ENCODE measurements at regions not wholly inside any gene's neighbourhood (a gene's known extent, or its start where the extent isn't known, plus 50 kb on each side); places are given as distances from the start of the nearest gene placed in this dataset.
A peak's percentile ranks its signal among the peaks of the same experiment; 100 is the strongest.

- DNase-seq (ENCODE audit: low read depth): peak; percentile 86
These were observed 566.2 kb downstream of the MIAT start for GRCh38 chr22:27223317-27224177.

- no peak for DNase-seq (ENCODE audit: low read depth)
These were observed 567.3 kb downstream of the MIAT start for GRCh38 chr22:27224485-27225374.

DNA sequence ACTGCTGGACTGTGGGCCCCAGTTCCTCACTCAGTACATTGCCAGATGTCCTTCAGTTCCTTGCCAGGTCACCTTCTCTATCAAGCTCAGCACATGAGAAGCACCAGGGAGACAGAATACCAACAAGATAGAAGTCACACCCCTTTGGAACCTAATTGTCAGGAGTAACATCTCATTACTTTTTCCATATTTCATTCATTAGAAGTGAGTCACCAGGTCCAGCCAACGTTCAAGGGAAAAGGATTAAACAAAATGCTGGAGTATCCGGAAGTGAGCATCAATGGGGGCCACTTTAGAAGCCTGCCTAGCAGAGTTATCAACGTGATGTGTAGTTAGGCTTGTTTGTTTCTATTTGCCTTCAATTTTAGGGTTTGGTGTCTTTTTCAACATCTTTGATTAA lies 569.3 kb downstream of the MIAT start:
- no peak for DNase-seq (ENCODE audit: low read depth)

- DNase-seq (ENCODE audit: low read depth): no peak
These were observed 571.4 kb downstream of the MIAT start for GRCh38 chr22:27228771-27229170.

GRCh38 chr22:27230189-27230588 lies 571.4 kb downstream of the MN1 start:
- no peak for DNase-seq (ENCODE audit: low read depth)

- DNase-seq (ENCODE audit: low read depth): no peak
These were observed 570.3 kb downstream of the MN1 start for GRCh38 chr22:27231266-27231665.

DNA sequence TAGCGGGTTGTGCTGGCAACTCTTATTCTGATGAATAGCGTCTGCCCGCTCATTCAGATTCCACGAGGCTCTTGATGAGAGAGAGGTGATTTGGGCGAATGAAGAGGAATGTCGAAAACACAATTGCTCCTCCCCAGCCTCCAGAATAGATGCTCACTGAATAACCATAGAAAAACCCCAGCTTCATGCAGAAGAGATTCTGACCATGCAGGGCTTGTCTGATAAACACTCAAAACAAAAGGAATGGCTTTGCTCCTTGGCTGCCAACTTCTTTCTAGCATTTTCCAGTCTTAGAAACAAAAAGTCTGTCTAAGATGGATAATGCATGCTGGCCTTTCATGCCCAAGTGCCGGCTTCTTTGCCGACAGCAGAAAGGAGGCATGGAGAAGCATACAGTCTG lies 569.5 kb downstream of the MN1 start:
- no peak for DNase-seq (ENCODE audit: low read depth)

DNA sequence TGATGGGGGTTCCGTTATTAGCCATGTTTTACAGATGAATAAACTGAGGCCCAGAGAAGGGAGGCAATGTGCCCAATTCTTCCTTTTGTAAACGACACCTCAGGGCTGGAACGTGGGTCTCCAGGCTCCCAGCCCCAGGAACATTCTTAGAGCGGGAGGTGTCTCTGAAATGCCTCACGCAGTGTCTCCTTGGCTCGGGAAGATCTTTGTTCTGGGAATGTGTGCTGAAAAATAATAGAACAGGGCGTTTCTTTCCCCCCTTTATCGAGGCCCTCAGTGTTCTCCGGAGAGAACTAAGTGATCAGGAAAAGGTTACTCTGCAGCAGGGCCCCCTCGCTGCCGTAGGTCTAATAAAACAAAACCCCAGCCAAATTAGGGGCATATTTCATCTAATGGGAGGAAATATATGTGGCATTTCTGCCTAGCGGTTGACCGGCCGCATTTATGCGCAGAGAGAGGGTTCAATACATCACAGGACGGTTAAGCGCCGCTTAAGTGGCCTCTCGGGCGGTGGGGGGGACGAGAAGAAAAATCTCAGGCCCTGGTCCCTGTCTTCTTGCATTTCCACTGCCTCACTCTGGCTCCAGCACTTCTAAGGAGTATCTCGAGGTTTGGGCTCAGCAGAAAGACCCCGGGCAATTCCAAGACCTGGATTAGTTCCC lies 564.3 kb downstream of the MN1 start:
- no peak for DNase-seq (ENCODE audit: low read depth)

- peak; percentile 65 for DNase-seq (ENCODE audit: low read depth)
These were observed 562.5 kb downstream of the MN1 start for GRCh38 chr22:27238935-27239510.

DNA sequence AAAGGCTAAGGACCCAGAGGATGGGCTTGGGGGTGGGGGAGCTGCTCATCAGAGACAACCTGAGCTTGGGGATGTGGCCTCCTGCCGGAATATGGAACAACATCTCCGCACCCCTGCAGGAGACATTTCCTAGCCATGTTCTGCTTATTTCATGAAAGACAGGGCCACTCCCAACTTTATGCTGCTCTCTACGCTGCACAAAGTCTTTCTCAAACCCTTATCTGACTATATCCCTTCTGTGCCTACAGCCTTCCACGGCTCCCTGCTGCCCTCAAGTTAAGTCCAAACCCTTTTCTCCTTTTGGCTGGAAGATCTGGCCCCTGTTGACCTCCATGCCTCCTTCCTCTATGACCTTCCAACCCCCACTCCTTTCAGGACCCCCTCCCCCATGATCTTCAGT lies 562.0 kb downstream of the MN1 start:
- DNase-seq (ENCODE audit: low read depth): no peak

GRCh38 chr22:27240298-27241075 lies 561.1 kb downstream of the MN1 start:
- DNase-seq (ENCODE audit: low read depth): no peak

GRCh38 chr22:27241430-27242321 lies 559.9 kb downstream of the MN1 start:
- no peak for DNase-seq (ENCODE audit: low read depth)

GRCh38 chr22:27242474-27242873 lies 559.1 kb downstream of the MN1 start:
- no peak for DNase-seq (ENCODE audit: low read depth)

DNA sequence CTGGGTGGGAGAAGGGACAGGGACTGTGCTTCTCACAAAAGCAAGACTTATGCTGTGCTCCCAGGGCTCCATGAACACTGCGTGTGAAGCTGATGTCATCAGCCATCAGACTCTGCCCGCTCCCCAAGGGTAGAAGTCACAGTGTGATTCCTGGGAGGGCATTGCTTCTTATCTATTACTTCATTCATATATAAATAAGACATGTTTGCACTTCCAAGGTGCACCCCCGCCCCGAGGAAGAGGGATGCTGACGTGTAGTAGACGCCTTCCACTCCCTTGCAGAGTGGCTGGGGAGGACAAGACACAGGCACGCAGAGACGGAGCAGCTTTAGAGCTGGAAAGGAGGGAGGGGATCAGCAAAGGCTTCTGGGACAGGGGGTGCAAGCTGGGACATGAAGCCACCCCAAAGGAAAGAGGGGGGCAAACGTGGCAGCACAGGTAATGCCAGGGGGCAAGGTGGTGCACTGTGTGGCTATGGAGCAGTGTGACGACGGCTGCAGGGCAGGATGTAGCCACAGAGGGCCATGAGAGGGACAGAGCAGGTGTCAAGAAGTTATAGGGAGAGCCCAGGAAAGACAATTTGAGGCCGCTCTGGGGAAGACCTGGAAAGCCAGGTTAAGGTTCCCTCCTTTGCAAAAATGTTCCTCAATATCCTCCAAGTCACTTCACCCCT lies 558.5 kb downstream of the MN1 start:
- DNase-seq (ENCODE audit: low read depth): no peak

DNA sequence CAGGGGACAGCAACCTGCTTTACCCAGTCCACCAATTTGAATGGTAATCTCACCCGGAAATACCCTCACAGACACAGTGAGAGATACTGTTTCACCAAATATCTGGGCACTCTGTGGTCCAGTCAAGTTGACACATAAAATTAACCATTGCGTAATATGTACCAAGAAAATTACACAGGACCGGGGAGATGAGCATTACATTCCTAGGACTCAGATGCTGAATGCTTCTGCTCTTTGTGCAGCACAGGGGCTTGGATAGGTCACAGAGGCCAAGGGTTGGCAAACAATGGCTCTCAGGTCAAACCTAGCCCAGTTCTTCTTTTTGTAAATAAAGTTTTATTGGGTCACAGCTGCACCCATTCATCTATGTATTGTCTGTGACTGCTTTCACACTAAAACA lies 557.2 kb downstream of the MN1 start:
- no peak for DNase-seq (ENCODE audit: low read depth)

DNA sequence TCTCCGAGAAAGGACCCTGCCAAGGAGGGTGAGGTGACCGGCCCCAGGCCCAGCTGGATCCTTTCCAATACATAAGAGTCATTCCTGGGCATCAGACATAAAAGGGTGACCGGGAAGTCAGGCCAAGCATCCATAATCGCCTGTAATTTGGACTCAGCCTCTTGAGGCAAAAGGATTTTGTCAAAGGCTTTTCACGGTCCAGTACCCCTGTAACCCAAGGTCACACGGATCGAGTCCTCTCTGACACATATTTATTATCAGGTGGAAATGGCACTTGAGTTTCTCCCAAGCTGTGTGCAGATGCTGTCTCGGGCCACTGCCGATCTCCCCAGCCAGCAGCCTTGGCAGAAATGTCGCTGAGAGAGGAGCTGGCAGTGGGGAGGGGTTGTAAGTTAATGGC lies 556.5 kb downstream of the MN1 start:
- no peak for DNase-seq (ENCODE audit: low read depth)

- no peak for DNase-seq (ENCODE audit: low read depth)
These were observed 555.0 kb downstream of the MN1 start for GRCh38 chr22:27246558-27246957.

DNA sequence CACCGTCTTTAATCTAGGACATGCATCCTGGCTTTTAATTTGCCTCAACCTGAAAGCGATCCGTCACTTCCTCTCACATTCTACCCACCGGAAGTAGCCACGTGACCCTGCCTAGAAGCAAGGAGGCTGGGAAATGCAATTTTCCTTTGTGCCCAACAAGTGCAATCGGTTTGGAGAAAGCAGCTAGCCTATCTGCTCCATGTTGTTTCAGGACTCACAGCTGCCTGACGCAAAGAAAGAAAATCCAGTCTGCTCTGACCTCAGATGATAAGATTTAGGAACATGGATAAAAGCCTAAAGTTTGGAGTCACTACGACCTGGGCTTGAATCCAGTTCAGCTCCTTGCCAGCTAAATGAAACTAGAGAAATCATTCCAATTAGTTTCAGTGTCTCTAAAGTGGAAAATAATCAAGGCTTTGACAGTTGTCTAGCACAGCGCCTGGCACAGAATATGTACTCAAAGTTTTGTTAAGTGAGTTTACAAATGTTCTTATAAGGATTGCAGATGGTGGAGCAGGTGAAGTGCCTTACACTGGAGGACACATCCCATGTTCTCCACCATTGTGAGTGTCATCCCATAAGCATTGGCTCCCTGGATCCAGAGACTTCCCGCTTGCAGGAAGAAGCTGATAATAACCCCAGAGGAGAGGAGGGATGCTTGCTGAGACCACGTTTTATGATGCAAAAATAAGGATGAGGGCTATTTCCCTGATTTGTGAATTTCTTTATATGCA lies 553.7 kb downstream of the MN1 start:
- DNase-seq (ENCODE audit: low read depth): no peak

DNA sequence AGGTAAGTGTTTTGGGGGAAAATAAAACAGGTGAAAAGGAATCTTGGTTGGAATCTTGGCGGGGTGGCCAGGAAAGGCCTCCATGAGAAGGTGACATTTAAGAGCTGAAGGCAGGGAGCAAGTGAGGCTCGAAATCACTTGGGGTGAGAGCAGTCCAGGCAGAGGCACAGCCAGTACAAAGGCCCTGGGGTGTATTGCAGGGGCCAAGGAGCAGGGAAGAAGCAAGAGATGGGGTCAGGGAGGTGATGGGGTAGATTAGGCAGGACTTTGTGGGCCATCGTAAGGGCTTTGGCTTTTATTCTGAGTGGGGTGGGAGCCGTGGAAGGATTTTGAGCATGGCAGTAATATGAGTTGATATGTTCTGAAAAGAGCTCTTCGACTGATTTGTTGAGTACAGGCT lies 551.1 kb downstream of the MN1 start:
- DNase-seq (ENCODE audit: low read depth): no peak

Data from GM04504 (cell line).